Forelimb muscle (tissue), 1 donor: ENCODE measurements at regions not wholly inside any gene's neighbourhood (a gene's known extent, or its start where the extent isn't known, plus 50 kb on each side); places are given as distances from the start of the nearest gene placed in this dataset.

Experiments
- DNase-seq: peaks from one replicate; pipeline ENCODE4 v3.0.0-alpha.2; 2013; ENCODE audit warnings: low read depth

GRCh38 chr3:106263546-106263945, 394.7 kb upstream of the CBLB start:
- DNase-seq: no peak

- DNase-seq: no peak
Observed at GRCh38 chr3:106265704-106266103, 396.9 kb upstream of the CBLB start.

DNA sequence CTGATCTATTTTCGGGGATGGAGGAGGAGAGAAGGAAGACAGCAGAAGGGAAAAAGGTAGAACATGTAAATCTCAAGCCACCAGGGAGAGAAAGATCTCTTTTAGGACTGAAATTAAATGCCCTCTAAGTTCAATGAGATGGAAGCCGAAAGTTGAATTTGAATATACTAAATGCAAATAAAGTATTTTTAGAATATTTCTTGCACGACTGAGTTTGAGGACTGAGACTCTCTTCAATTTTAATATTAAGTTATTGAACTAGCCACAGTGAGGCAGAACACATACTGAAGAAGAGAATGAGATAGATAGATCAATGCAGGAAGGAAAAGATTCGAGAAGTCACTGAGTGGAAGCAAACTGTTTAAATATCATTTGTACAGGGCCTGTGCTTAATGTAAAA, 399.9 kb upstream of the CBLB start:
- DNase-seq: no peak

GRCh38 chr3:106272302-106272701, 403.5 kb upstream of the CBLB start:
- DNase-seq: no peak

- DNase-seq: no peak
Observed at GRCh38 chr3:106275592-106275991, 406.8 kb upstream of the CBLB start.

- no peak for DNase-seq
Observed at GRCh38 chr3:106276151-106276550, 407.3 kb upstream of the CBLB start.

DNA sequence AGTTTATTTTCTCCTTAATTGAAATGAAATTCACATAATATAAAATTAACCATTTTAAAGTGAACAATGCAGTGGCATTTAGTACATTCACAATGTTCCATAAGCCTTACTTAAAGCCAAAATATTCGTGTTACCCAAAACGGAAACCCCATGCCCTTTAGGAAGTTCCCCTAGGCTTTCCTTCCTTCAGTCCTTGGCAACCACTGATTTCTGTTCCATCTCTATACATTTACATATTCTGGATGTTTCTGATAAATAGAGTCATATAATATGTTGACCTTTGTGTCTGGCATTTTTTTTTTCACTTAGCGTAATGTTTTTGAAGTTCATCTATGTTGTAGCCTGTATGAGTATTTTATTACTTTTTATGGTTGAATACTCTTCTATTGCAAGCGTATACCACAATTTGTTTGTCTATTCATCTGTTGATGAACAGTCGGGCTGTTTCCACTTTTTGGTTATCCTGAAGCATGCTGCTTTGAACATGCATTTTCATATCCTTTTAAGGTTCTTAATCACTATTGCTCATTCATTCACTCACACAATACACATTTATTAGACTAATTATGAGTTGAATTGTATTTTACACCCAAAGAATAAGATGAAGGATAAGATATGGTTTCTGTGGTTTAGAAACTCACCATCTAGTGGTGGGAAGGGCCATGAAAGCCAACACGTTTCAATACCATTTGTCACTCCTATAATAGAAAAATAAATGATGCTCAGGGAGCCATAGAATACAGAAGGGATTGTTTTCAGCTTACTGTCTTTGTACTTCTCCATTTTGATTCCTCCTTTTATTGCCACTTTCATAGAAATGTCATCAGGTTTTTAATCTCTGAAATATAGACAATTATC, 408.2 kb upstream of the CBLB start:
- no peak for DNase-seq

GRCh38 chr3:106277731-106278130, 408.9 kb upstream of the CBLB start:
- no peak for DNase-seq

DNA sequence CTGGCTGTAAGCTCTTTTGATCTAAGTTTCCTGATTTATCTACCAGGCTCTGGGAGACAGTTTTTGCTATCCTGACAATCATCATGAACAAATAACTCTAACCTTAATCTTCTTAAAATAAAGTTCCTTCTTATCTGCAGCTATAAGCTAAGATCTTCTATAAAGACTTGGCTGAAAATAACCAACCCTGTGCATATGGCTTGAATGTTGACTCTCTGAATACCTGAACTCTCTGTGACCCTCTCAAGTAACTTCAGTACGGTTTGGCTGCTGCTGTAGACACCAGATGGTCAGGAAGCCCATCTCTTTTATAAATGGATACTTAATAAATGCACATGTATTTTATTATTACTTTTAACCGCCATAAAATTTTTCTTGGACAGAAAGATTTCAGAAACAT, 412.4 kb upstream of the CBLB start:
- DNase-seq: peak; percentile 80

DNA sequence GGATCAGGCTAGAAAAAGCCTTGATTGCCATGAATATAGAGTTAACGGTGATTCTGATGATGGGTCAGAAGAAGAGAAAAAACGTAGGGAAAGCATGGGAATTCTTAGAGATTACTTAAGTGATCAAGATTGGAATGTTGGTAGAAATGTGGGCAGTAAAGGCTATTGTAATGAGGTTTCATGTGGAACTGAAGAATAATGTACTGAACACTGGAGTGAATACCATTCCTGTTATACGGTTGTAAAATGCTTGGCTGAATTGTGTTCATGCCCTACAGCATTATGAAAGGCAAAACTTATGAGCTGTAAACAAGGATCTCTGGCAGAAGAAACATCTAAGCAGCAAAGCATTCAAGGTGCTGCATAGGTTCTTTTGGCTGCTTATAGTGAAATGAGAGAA, 414.1 kb upstream of the CBLB start:
- no peak for DNase-seq

GRCh38 chr3:106288781-106289180, 420.0 kb upstream of the CBLB start:
- no peak for DNase-seq

DNA sequence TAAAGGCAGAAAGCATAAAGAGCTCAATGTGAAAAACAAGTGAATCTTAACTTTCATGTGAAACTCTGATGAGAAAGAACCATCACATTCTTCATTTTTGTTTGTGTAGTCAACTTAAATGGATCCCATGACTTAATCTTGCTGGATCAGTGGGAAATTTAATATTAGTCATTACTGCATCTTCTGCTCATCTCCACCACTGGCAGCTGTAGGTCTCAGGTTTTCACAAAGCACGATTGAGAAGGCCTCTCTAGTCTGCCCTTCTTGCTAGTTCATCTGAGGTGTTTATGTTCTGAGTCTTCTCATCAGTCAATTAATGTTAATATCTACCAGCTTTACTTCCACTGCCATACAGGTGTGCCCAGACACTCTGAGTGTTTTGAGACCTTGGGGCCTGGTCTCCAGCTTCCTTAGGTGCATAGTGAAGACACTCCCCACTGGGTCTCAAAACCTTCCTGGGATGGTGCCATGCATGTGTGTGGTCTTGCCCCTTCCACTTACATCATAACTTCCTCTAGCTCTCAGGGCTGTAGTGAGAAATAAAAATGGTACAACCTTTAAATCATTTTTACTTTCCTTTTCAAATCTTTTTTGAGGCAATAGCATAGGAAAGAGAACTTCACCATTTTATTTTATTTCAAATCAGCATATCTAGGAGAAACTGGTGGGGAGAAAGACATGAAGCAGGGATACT, 421.6 kb upstream of the CBLB start:
- no peak for DNase-seq

- no peak for DNase-seq
Observed at GRCh38 chr3:106293161-106293560, 424.3 kb upstream of the CBLB start.

GRCh38 chr3:106294121-106294520, 425.3 kb upstream of the CBLB start:
- DNase-seq: no peak

GRCh38 chr3:106296062-106296461, 427.2 kb upstream of the CBLB start:
- DNase-seq: no peak

- no peak for DNase-seq
Observed at GRCh38 chr3:106299300-106300098, 430.7 kb upstream of the CBLB start.

DNA sequence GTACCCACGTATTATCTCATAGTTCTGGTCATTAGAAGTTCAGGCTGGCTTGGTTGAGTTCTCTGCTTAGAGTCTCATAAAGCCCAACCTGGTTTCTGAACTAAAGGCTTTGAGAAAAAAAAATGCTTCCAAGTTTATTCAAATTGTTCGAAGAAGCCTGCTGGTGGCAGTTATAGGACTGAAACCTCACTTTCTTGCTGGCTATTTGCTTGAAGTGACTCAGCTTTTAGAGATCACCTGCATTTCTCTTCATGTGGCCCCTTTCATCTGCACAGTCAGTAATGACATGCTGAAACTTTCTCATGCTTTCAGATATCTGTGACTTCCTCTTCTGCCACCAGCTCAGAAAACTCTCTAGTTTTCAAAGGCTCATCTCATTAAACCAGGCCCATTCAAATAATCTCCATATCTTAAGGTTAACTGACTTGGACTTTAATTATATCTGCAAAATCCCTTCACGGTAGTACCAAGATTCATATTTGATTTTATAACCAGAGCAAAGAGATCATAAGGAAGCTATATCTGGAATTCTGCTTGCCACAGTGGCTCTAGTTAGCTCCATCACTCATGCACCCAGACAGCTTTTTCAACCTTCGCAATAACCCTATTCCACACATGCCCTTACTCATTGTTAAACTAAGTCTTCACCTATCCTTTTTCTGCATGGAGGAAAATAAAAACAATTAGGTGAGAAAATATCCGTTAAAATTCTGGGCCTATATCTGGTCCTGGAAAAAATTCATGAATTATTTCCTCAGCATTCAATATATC, 433.8 kb upstream of the CBLB start:
- DNase-seq: no peak

GRCh38 chr3:106303766-106304165, 435.0 kb upstream of the CBLB start:
- no peak for DNase-seq

DNA sequence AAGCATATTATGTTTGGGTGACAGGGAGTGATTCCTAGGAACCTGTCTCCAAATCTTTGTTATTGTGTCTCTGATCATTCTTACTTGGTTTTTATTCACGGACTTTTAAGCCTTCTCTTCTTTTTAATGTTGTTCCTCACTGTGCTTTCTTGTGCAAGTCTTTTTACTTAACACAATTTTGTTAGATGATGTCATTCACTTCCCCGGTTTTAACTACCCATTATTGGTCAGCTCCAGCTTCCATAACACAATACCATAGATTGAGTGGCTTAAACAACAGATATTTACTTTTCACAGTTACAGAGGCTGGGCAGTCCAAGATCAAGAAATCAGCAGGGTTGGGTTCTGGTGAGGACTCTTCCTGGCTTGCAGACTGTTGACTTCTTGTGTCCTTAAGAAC, 436.3 kb upstream of the CBLB start:
- no peak for DNase-seq

DNA sequence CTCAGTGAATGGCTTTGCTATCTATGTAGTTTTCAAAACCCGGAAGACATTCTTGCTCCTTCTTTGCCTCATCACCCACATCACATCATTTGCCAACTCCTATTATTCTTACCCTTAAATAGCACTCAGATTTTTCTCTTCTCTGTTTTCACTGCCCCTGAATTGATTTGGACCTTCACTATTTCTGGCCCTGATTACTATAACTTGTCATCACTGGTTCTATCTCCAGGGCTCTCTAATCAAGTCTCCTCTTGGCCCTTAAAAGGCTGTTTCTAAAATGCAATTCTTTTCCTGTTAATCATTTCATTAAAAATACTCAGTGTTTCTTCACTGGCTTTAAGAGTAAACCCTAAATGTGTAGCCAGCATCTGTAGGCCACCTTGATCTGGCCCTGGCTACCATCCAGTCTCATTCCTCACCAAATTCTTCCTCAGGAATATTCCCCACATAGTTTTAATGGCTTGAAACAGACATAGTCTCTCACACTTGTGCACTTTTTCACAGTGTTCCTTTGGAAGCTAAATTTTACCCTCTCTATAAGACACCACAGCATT, 437.1 kb upstream of the CBLB start:
- no peak for DNase-seq

- no peak for DNase-seq
Observed at GRCh38 chr3:106309274-106309673, 440.5 kb upstream of the CBLB start.
